ENCODE measurements at regions not wholly inside any gene's neighbourhood (a gene's known extent, or its start where the extent isn't known, plus 50 kb on each side); places are given as distances from the start of the nearest gene placed in this dataset.

GRCh38 chr6:51093871-51094270 lies 275.2 kb downstream of the TFAP2B start:
- TF ChIP-seq GATA1 (IDR thresholded peaks at IDR 0.05; ENCODE audit: low read depth, low read length) (no peak), POLR2A (IDR thresholded peaks at IDR 0.05; ENCODE audit: low read length) (no peak)
- no peak for DNase-seq

GRCh38 chr6:51094271-51094670 lies 275.6 kb downstream of the TFAP2B start:
- no peak for DNase-seq
- TF ChIP-seq POLR2A (IDR thresholded peaks at IDR 0.05; ENCODE audit: low read length): no peak
- no peak for TF ChIP-seq GATA1 (IDR thresholded peaks at IDR 0.05; ENCODE audit: low read depth, low read length)

DNA sequence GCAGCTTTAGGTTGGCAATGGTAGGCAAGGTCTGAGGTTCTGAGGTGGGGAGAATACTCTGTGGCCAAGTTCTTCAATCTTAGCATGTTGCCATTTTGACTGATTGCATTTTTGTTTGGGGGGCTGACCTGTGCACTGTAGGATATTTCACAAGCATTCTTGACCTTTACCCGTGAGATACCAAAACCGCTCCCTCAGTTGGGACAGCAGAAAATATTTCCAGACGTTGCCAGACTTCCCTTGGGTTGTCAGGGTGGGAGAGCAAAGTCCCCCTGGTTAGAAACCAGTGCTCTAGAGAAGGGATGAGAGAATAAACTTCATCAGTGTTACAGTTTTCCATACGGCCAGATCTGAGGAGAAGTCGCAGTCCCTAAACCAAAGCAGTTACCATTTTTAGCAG lies 279.6 kb downstream of the TFAP2B start:
- no peak for TF ChIP-seq POLR2A (IDR thresholded peaks at IDR 0.05; ENCODE audit: low read length)
- no peak for TF ChIP-seq GATA1 (IDR thresholded peaks at IDR 0.05; ENCODE audit: low read depth, low read length)
- DNase-seq: no peak

GRCh38 chr6:51098791-51099190 lies 280.1 kb downstream of the TFAP2B start:
- no peak for DNase-seq
- TF ChIP-seq GATA1 (IDR thresholded peaks at IDR 0.05; ENCODE audit: low read depth, low read length) (no peak), POLR2A (IDR thresholded peaks at IDR 0.05; ENCODE audit: low read length) (no peak)

DNA sequence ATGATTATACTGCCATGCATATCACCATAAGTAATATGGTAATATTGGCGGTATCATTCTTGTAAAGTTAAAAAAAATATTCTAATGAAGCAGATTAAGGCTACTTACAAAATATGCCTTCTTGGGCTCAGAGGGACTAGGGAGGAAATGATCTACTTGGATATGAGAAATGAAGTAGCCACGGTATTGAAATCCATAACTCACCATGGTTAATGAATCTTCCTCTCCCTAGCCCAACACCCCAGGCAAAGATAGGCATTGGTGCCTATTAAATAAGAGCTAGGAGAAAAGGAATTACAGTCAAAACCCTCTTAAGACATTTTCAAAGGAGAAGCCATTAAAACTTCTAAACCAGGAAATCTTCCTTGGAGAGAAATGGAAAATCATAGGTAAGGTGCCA lies 280.5 kb downstream of the TFAP2B start:
- TF ChIP-seq POLR2A (IDR thresholded peaks at IDR 0.05; ENCODE audit: low read length) (no peak), GATA1 (IDR thresholded peaks at IDR 0.05; ENCODE audit: low read depth, low read length) (no peak)
- no peak for DNase-seq

GRCh38 chr6:51105357-51105756 lies 286.7 kb downstream of the TFAP2B start:
- no peak for DNase-seq

DNA sequence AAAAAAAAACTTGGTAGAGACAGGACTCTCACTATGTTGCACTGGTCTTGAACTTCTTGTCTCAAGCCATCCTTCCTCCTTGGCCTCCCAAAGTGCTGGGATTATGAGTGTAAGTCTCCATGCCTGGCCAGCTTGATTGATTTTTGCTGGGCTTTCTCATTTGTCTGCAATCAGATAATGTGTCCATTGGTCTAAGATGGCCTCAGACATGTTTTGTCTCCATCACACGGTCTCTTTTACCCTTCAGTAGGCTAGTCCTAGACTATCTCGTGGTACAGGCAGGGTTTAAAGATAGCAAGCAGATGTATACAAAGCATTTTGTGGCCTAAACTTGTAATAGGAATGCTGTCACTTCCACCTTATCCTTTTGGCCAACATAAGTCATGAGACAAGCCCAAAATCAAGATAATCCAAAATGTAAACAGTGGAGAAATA lies 289.1 kb downstream of the TFAP2B start:
- TF ChIP-seq GATA1 (IDR thresholded peaks at IDR 0.05; ENCODE audit: low read depth, low read length) (no peak), POLR2A (IDR thresholded peaks at IDR 0.05; ENCODE audit: low read length) (no peak)
- DNase-seq: no peak

More at GRCh38 chr6:51105357-51105756, 286.7 kb downstream of the TFAP2B start:
- TF ChIP-seq POLR2A (IDR thresholded peaks at IDR 0.05; ENCODE audit: low read length): no peak
- TF ChIP-seq GATA1 (IDR thresholded peaks at IDR 0.05; ENCODE audit: low read depth, low read length): no peak

GRCh38 chr6:51108563-51109234 lies 290.0 kb downstream of the TFAP2B start:
- DNase-seq: no peak
- TF ChIP-seq GATA1 (IDR thresholded peaks at IDR 0.05; ENCODE audit: low read depth, low read length) (no peak), POLR2A (IDR thresholded peaks at IDR 0.05; ENCODE audit: low read length) (no peak)

- TF ChIP-seq POLR2A (IDR thresholded peaks at IDR 0.05; ENCODE audit: low read length): no peak
- no peak for TF ChIP-seq GATA1 (IDR thresholded peaks at IDR 0.05; ENCODE audit: low read depth, low read length)
- no peak for DNase-seq
Observed at GRCh38 chr6:51112731-51113130, 294.1 kb downstream of the TFAP2B start.

- no peak for DNase-seq
- TF ChIP-seq POLR2A (IDR thresholded peaks at IDR 0.05; ENCODE audit: low read length): no peak
- no peak for TF ChIP-seq GATA1 (IDR thresholded peaks at IDR 0.05; ENCODE audit: low read depth, low read length)
Observed at GRCh38 chr6:51116723-51117122, 298.1 kb downstream of the TFAP2B start.

DNA sequence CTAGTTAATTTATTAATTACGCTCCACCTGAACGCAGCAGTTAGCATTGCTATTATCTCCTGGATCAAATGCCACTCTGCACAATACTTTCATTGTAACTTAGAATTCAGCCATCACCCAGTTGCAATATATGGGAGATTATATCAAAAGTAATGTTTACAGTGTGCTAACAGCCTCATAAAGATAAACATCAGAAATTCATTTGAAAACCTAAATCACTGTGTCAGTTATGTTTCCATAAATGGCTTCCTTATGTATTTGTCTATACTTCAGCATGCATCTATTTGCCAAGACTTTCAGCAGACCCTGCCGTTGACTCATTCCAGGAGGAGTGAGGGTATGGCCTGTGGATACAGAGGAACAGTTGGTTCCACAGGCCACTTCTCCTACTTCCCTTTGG lies 300.1 kb downstream of the TFAP2B start:
- no peak for DNase-seq
- TF ChIP-seq GATA1 (IDR thresholded peaks at IDR 0.05; ENCODE audit: low read depth, low read length) (no peak), POLR2A (IDR thresholded peaks at IDR 0.05; ENCODE audit: low read length) (no peak)

- TF ChIP-seq POLR2A (IDR thresholded peaks at IDR 0.05; ENCODE audit: low read length) (no peak), GATA1 (IDR thresholded peaks at IDR 0.05; ENCODE audit: low read depth, low read length) (no peak)
- DNase-seq: no peak
Observed at GRCh38 chr6:51120016-51120415, 301.3 kb downstream of the TFAP2B start.

DNA sequence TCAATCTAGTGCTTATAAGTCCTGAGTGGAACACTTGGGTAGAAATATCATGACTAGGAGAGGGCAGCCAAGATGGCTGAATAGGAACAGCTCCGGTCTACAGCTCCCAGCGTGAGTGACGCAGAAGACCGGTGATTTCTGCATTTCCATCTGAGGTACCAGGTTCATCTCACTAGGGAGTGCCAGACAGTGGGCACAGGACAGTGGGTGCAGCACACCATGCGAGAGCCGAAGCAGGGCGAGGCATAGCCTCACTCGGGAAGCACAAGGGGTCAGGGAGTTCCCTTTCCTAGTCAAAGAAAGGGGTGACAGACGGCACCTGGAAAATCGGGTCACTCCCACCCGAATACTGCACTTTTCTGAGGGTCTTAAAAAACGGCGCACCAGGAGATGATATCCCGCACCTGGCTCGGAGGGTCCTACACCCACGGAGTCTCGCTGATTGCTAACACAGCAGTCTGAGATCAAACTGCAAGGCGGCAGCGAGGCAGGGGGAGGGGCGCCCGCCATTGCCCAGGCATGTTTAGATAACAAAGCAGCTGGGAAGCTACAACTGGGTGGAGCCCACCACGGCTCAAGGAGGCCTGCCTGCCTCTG lies 302.8 kb downstream of the TFAP2B start:
- DNase-seq: peak; percentile 6 to 43

- TF ChIP-seq GATA1 (IDR thresholded peaks at IDR 0.05; ENCODE audit: low read depth, low read length): no peak
- no peak for TF ChIP-seq POLR2A (IDR thresholded peaks at IDR 0.05; ENCODE audit: low read length)
- DNase-seq: no peak
Observed at GRCh38 chr6:51129043-51129442, 310.4 kb downstream of the TFAP2B start.

- no peak for DNase-seq
- TF ChIP-seq GATA1 (IDR thresholded peaks at IDR 0.05; ENCODE audit: low read depth, low read length) (no peak), POLR2A (IDR thresholded peaks at IDR 0.05; ENCODE audit: low read length) (no peak)
Observed at GRCh38 chr6:51137777-51138176, 319.1 kb downstream of the TFAP2B start.

All from erythroblast (primary cell).